Neural cell (in vitro differentiated cells): ENCODE measurements at regions not wholly inside any gene's neighbourhood (a gene's known extent, or its start where the extent isn't known, plus 50 kb on each side); places are given as distances from the start of the nearest gene placed in this dataset.

Source experiments
- CTCF ChIP-seq: fragments of 450-650 bp; IDR thresholded peaks from 2 replicates; pipeline ENCODE4 v1.5.1; 2014; ENCODE audit warnings: antibody characterized with exemption, mild to moderate bottlenecking, moderate library complexity; ENCODE audit not compliant: poor library complexity, severe bottlenecking
- EZH2 ChIP-seq: fragments of 200-600, 300-800 bp; shearing (Covaris generic), sonication (generic); IDR thresholded peaks from 2 replicates; pipeline ENCODE4 v1.6.1; 2014; ENCODE audit warnings: antibody characterized with exemption, low read length, borderline replicate concordance, mild to moderate bottlenecking; ENCODE audit not compliant: insufficient read depth, poor library complexity, severe bottlenecking
- MXI1 ChIP-seq: fragments of 450-650 bp; conservative IDR thresholded peaks from 2 replicates; pipeline ENCODE4 v1.6.1; 2014; ENCODE audit warnings: antibody characterized with exemption, mild to moderate bottlenecking; ENCODE audit not compliant: poor library complexity, severe bottlenecking
- REST ChIP-seq: IDR thresholded peaks from 2 replicates; pipeline ENCODE4 v1.6.1; 2012; ENCODE audit warnings: borderline replicate concordance
- SMC3 ChIP-seq: fragments of 450-650 bp; conservative IDR thresholded peaks from 2 replicates; pipeline ENCODE4 v1.6.1; 2014; ENCODE audit warnings: antibody characterized with exemption, mild to moderate bottlenecking, moderate library complexity; ENCODE audit not compliant: poor library complexity

- TF ChIP-seq CTCF, result no peak
- no peak for TF ChIP-seq REST
- no peak for TF ChIP-seq EZH2
- no peak for TF ChIP-seq MXI1
- no peak for TF ChIP-seq SMC3
Observed at GRCh38 chr13:66237411-66238062, 992.6 kb downstream of the PCDH9 start.
